ENCODE measurements at regions not wholly inside any gene's neighbourhood (a gene's known extent, or its start where the extent isn't known, plus 50 kb on each side); places are given as distances from the start of the nearest gene placed in this dataset.

DNA sequence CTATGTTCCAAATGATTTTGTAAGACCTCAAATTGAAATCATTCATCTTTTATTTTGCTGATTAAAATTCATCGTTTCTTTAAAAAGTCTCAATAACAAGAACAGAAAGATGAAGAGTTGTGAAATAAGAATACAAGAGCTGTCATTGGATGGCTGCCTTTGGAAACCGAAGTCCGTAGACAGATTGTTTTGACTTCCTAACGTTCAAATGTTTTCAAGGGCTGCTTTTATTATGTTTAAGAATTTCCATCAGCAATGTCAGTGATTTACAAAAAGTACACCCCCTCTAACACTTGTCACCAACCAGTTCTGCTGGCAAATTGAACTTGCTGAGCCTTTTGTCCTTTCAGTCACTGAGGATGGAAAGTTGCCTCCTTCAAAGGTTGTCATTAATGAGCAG is 89.6 kb downstream of the KCNE4 start:
- Histone ChIP-seq H3K27me3 (no peaks in the 10 kb centered on the region), H3K4me1 (no peaks in the 10 kb centered on the region), H3K4me3 (no peak overlapping the region), H3K36me3 (ENCODE audit: low read depth, missing control alignments) (no peaks in the 10 kb centered on the region), H3K9me3 (no peaks in the 10 kb centered on the region), H3K27ac (no peak overlapping the region)
- intact Hi-C loops (cut with DNase I; ENCODE audit: low total_unique reads) = no loop called here
- TF ChIP-seq POLR2A (IDR thresholded peaks at IDR 0.05) = no peak
- DNase-seq = no peak
- 71 to 84% methylated on average over 4 of the region's 4 CpGs for WGBS, 2 donors

DNA sequence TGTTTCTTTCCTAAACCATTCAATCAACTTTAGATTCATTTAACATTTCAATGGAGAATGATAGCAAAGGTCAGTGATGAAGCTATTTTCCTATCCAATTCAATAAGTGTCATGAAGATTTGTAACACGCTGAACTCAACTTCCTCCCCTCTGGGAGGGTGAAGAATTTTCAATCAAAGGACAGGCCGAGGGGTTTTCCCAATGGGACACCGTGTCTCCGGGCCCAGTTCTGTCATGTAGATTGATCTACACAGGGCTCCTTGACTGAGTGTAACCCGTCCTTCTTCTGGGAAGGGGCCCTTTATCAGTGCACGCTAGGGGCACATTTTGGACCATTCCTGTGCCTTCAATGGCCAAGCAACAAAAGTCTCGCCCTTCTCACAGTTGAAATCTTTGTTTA is 90.1 kb downstream of the KCNE4 start:
- intact Hi-C loops (cut with DNase I; ENCODE audit: low total_unique reads) = no loop called here
- DNase-seq = no peak
- no peaks in the 10 kb centered on the region for H3K9me3 ChIP-seq
- H3K27ac ChIP-seq = no peak overlapping the region
- H3K27me3 ChIP-seq = no peaks in the 10 kb centered on the region
- H3K4me3 ChIP-seq = no peak overlapping the region
- no peaks in the 10 kb centered on the region for H3K36me3 ChIP-seq (ENCODE audit: low read depth, missing control alignments)
- WGBS, 2 donors = 66 to 83% methylated on average over 7 of the region's 7 CpGs
- TF ChIP-seq, protein P1, sequence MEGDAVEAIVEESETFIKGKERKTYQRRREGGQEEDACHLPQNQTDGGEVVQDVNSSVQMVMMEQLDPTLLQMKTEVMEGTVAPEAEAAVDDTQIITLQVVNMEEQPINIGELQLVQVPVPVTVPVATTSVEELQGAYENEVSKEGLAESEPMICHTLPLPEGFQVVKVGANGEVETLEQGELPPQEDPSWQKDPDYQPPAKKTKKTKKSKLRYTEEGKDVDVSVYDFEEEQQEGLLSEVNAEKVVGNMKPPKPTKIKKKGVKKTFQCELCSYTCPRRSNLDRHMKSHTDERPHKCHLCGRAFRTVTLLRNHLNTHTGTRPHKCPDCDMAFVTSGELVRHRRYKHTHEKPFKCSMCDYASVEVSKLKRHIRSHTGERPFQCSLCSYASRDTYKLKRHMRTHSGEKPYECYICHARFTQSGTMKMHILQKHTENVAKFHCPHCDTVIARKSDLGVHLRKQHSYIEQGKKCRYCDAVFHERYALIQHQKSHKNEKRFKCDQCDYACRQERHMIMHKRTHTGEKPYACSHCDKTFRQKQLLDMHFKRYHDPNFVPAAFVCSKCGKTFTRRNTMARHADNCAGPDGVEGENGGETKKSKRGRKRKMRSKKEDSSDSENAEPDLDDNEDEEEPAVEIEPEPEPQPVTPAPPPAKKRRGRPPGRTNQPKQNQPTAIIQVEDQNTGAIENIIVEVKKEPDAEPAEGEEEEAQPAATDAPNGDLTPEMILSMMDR (IDR thresholded peaks at IDR 0.05) = no peak
- no peak for TF ChIP-seq POLR2A (IDR thresholded peaks at IDR 0.05)
- H3K4me1 ChIP-seq = no peaks in the 10 kb centered on the region

DNA sequence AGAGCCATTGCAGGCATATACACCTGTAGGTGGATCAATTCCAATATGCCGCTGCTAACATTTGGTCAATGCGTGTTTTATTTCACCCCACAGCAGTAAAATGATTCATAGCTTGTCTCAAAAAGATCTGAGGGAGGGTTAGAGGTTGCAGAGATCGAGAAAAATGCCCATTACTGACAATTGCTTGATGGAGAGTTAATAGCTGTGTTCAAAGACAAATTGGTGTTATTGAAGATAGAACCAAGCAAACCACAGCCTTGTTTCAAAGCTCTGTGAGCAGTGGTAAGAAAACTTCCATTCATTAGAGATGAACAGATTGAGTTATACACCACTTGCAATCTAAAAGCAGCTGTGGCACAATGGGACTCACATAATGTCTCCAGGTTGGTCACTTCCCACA is 95.4 kb downstream of the KCNE4 start:
- Histone ChIP-seq H3K4me1 (no peaks in the 10 kb centered on the region), H3K4me3 (no peak overlapping the region), H3K27ac (no peak overlapping the region), H3K9me3 (no peaks in the 10 kb centered on the region), H3K27me3 (no peaks in the 10 kb centered on the region), H3K36me3 (ENCODE audit: low read depth, missing control alignments) (no peaks in the 10 kb centered on the region)
- DNase-seq = no peak
- TF ChIP-seq, protein P1 (IDR thresholded peaks at IDR 0.05) = no peak
- no peak for TF ChIP-seq POLR2A (IDR thresholded peaks at IDR 0.05)
- WGBS, 2 donors = 80 to 87% methylated on average over 3 of the region's 3 CpGs
- intact Hi-C loops (cut with DNase I; ENCODE audit: low total_unique reads) = no loop called here

DNA sequence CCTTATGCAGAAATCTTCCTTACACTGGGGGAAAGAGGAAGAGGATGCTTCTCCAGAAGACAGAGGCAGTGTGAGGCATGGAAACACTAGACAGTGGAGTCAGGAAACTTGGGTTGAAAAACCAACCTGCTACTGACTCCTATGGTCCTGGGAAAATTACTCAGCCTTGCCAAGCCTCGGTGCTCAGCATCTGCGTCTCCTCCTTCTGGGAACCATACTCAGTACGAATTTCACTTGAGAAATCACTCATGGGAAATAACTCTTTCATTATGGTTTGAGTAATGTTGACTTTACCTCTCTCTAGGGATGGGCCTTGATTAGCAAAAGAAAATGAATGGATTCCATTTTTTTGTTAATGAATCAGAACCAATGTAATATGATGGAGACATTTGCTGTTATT is 96.5 kb downstream of the KCNE4 start:
- no peaks in the 10 kb centered on the region for H3K4me1 ChIP-seq
- TF ChIP-seq, protein P1 (IDR thresholded peaks at IDR 0.05) = no peak
- TF ChIP-seq POLR2A (IDR thresholded peaks at IDR 0.05) = no peak
- H3K36me3 ChIP-seq (ENCODE audit: low read depth, missing control alignments) = no peaks in the 10 kb centered on the region
- intact Hi-C loops (cut with DNase I; ENCODE audit: low total_unique reads) = no loop called here
- H3K4me3 ChIP-seq = no peak overlapping the region
- H3K9me3 ChIP-seq = no peaks in the 10 kb centered on the region
- no peaks in the 10 kb centered on the region for H3K27me3 ChIP-seq
- DNase-seq = no peak
- WGBS, 2 donors = 87 to 97% methylated on average over 3 of the region's 3 CpGs
- no peak overlapping the region for H3K27ac ChIP-seq

DNA sequence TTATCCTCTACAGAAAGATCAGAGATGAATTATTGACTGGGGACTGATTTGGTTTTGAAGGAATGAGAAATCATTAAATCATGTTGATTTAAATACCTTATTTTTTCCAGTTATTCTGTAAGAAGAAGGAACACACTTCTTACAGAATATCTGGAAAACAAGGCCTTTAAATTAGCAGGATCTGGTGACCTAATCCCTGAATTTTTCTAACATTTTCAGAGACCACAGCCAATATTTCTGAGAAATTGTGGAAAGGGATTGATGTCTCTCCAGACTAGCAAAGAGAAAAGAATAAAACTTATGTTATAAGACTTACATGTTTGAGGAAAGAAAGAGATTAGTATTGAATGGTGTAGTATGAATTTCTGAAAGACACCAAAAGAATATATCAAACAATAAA is 104.0 kb downstream of the KCNE4 start:
- TF ChIP-seq, protein P1 (IDR thresholded peaks at IDR 0.05) = no peak
- no peak for TF ChIP-seq POLR2A (IDR thresholded peaks at IDR 0.05)
- intact Hi-C loops (cut with DNase I; ENCODE audit: low total_unique reads) = no loop called here
- DNase-seq = no peak
- Histone ChIP-seq H3K36me3 (ENCODE audit: low read depth, missing control alignments) (no peaks in the 10 kb centered on the region), H3K4me1 (no peaks in the 10 kb centered on the region), H3K4me3 (no peak overlapping the region), H3K27ac (no peak overlapping the region), H3K9me3 (no peaks in the 10 kb centered on the region), H3K27me3 (no peaks in the 10 kb centered on the region)
